ENCODE measurements at regions not wholly inside any gene's neighbourhood (a gene's known extent, or its start where the extent isn't known, plus 50 kb on each side); places are given as distances from the start of the nearest gene placed in this dataset.

DNA sequence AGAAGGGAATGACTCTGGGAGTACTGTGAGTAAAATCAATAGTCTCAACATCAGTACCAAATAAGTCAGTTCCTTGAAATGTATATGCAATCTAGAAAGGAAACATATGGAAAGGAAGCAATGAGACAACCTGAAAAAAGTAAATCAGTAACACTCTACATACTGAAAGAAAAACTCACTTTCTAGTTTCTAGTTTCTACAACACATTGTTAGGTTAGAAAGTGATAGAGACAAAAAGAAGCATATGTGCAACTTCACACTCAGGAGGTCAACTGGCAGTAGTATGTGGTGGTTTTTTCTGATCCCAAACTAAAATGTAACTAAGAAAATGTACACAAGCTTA, 156.5 kb upstream of the SOX6 start:
- no peak for TF ChIP-seq CTCF (IDR thresholded peaks at IDR 0.05)
- TF ChIP-seq POLR2A (IDR thresholded peaks at IDR 0.05) = no peak
- no peak for TF ChIP-seq EP300 (IDR thresholded peaks at IDR 0.05)

Data from tibial nerve (tissue), 4 donors.